ENCODE measurements at regions not wholly inside any gene's neighbourhood (a gene's known extent, or its start where the extent isn't known, plus 50 kb on each side); places are given as distances from the start of the nearest gene placed in this dataset.

GRCh38 chr20:6993011-6993410 is 225.5 kb downstream of the BMP2 start:
- CTCF ChIA-PET, result no interaction called here
- POLR2A ChIA-PET, result no interaction called here
- no peak for DNase-seq (ENCODE audit: extremely low spot score)
- TF ChIP-seq LEF1 (IDR thresholded peaks at IDR 0.05; ENCODE audit: borderline replicate concordance) (no peak), ARNT (IDR thresholded peaks at IDR 0.05) (no peak), FOXA1 (IDR thresholded peaks at IDR 0.05) (no peak), FOXM1 (IDR thresholded peaks at IDR 0.05; ENCODE audit: borderline replicate concordance) (no peak), L3MBTL2 (conservative IDR thresholded peaks at IDR 0.05) (no peak), HDGF (IDR thresholded peaks at IDR 0.05; ENCODE audit: borderline replicate concordance) (no peak), CTBP1 (IDR thresholded peaks at IDR 0.05; ENCODE audit: borderline replicate concordance) (no peak)
- TF ChIP-seq, protein P1, sequence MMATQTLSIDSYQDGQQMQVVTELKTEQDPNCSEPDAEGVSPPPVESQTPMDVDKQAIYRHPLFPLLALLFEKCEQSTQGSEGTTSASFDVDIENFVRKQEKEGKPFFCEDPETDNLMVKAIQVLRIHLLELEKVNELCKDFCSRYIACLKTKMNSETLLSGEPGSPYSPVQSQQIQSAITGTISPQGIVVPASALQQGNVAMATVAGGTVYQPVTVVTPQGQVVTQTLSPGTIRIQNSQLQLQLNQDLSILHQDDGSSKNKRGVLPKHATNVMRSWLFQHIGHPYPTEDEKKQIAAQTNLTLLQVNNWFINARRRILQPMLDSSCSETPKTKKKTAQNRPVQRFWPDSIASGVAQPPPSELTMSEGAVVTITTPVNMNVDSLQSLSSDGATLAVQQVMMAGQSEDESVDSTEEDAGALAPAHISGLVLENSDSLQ (IDR thresholded peaks at IDR 0.05), result no peak

DNA sequence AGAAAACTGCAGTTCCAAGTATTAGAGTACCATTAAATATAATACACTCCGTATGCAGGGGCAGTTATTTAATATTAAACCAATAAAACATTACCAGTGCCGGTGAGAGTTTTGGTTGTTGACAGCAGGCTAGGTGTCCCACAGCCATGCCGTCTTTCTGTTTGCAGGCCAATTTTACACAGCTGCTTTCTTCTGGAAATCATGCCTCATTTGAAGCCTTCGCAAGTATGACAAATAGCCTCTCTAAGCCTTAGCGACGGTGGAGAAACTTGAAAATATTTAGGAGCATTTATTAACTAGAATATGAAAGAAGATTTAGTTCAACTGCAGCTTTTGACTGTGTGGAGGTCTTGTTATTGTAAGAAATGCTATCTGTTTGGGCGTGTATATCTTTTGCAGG is 226.0 kb downstream of the BMP2 start:
- ChIA-PET POLR2A (no interaction called here), CTCF (no interaction called here)
- DNase-seq (ENCODE audit: extremely low spot score), result no peak
- no peak for TF ChIP-seq BHLHE40 (IDR thresholded peaks at IDR 0.05; ENCODE audit: borderline replicate concordance)
- TF ChIP-seq SP1 (IDR thresholded peaks at IDR 0.05), result no peak
- TF ChIP-seq L3MBTL2 (conservative IDR thresholded peaks at IDR 0.05), result no peak
- no peak for TF ChIP-seq SUZ12 (IDR thresholded peaks at IDR 0.05)
- TF ChIP-seq FOXM1 (IDR thresholded peaks at IDR 0.05; ENCODE audit: borderline replicate concordance), result no peak
- TF ChIP-seq CTBP1 (IDR thresholded peaks at IDR 0.05; ENCODE audit: borderline replicate concordance), result no peak
- no peak for TF ChIP-seq HDGF (IDR thresholded peaks at IDR 0.05; ENCODE audit: borderline replicate concordance)
- TF ChIP-seq, protein P1 (IDR thresholded peaks at IDR 0.05), result no peak

DNA sequence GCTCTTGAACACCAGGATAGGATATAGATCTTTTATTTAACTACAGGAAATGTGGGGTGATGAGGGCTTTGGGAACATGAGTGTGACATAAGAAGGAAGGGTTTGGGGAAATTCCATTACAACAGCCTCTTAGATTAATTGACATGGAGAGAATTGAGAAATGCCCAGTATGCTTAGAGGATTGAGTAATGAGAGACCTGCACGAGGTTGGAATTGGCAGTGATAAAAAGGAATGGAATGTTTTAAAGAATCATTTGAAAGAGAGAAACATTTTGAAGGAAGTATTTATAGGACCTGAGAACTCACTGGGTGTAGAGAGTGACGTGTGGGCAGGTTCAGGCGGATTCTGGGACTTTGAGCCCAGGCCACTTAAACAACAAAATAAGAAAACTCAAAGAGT is 227.0 kb downstream of the BMP2 start:
- DNase-seq (ENCODE audit: extremely low spot score), result no peak
- ChIA-PET POLR2A (no interaction called here), CTCF (no interaction called here)
- TF ChIP-seq ZNF384 (IDR thresholded peaks at IDR 0.05) (no peak), L3MBTL2 (conservative IDR thresholded peaks at IDR 0.05) (no peak), ARNT (IDR thresholded peaks at IDR 0.05) (no peak), FOXM1 (IDR thresholded peaks at IDR 0.05; ENCODE audit: borderline replicate concordance) (no peak), FOXA1 (IDR thresholded peaks at IDR 0.05) (no peak), SP1 (IDR thresholded peaks at IDR 0.05) (no peak), CTBP1 (IDR thresholded peaks at IDR 0.05; ENCODE audit: borderline replicate concordance) (no peak), NFRKB (IDR thresholded peaks at IDR 0.05) (no peak), ELF4 (IDR thresholded peaks at IDR 0.05) (no peak), TARDBP (IDR thresholded peaks at IDR 0.05) (no peak), LEF1 (IDR thresholded peaks at IDR 0.05; ENCODE audit: borderline replicate concordance) (no peak), SUZ12 (IDR thresholded peaks at IDR 0.05) (no peak), FOXK2 (IDR thresholded peaks at IDR 0.05) (no peak), BHLHE40 (IDR thresholded peaks at IDR 0.05; ENCODE audit: borderline replicate concordance) (no peak), HDGF (IDR thresholded peaks at IDR 0.05; ENCODE audit: borderline replicate concordance) (no peak)
- TF ChIP-seq, protein P1 (IDR thresholded peaks at IDR 0.05), result no peak

- no peak for DNase-seq (ENCODE audit: extremely low spot score)
- POLR2A ChIA-PET, result interaction anchor here (0.6 kb wide), 1 partner anchor 38 kb away, joined by 3 read pairs; no protein-coding TSS in a partner anchor
- TF ChIP-seq FOXA1 (IDR thresholded peaks at IDR 0.05), result no peak
- no peak for TF ChIP-seq CTBP1 (IDR thresholded peaks at IDR 0.05; ENCODE audit: borderline replicate concordance)
- no peak for TF ChIP-seq SUZ12 (IDR thresholded peaks at IDR 0.05)
- no peak for TF ChIP-seq FOXM1 (IDR thresholded peaks at IDR 0.05; ENCODE audit: borderline replicate concordance)
- no peak for TF ChIP-seq ELF4 (IDR thresholded peaks at IDR 0.05)
- TF ChIP-seq BHLHE40 (IDR thresholded peaks at IDR 0.05; ENCODE audit: borderline replicate concordance), result no peak
- TF ChIP-seq LEF1 (IDR thresholded peaks at IDR 0.05; ENCODE audit: borderline replicate concordance), result no peak
- no peak for TF ChIP-seq HDGF (IDR thresholded peaks at IDR 0.05; ENCODE audit: borderline replicate concordance)
- TF ChIP-seq TARDBP (IDR thresholded peaks at IDR 0.05), result no peak
- TF ChIP-seq ARNT (IDR thresholded peaks at IDR 0.05), result no peak
- TF ChIP-seq L3MBTL2 (conservative IDR thresholded peaks at IDR 0.05), result no peak
- no peak for TF ChIP-seq SP1 (IDR thresholded peaks at IDR 0.05)
- TF ChIP-seq FOXK2 (IDR thresholded peaks at IDR 0.05), result no peak
- no peak for TF ChIP-seq NFRKB (IDR thresholded peaks at IDR 0.05)
- CTCF ChIA-PET, result no interaction called here
Measured at GRCh38 chr20:6998909-6999308, 231.4 kb downstream of the BMP2 start.

DNA sequence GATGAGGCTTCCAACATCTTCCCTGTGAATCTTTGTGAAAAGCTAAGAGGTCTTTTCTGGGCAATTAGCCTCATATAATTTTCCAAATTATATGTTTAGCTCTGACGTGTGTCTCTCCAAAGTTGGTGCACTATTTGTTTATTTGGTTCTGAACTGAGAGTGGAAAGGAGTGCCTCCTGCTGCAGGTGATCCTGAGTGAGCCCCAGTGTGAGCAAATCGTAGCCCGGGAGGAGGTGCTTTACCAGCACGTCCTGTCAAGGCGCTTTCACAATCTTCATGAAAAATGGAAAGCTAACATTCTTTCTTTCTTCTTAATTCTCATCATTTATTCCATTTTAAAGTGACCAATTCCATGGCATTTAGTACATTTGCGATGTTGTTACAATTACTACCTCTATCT is 231.9 kb downstream of the BMP2 start:
- no peak for TF ChIP-seq FOXK2 (IDR thresholded peaks at IDR 0.05)
- no peak for TF ChIP-seq BHLHE40 (IDR thresholded peaks at IDR 0.05; ENCODE audit: borderline replicate concordance)
- TF ChIP-seq ARNT (IDR thresholded peaks at IDR 0.05), result no peak
- DNase-seq (ENCODE audit: extremely low spot score), result no peak
- CTCF ChIA-PET, result no interaction called here
- POLR2A ChIA-PET, result interaction anchor here (0.6 kb wide), 1 partner anchor 37 kb away, joined by 3 read pairs; no protein-coding TSS in a partner anchor

DNA sequence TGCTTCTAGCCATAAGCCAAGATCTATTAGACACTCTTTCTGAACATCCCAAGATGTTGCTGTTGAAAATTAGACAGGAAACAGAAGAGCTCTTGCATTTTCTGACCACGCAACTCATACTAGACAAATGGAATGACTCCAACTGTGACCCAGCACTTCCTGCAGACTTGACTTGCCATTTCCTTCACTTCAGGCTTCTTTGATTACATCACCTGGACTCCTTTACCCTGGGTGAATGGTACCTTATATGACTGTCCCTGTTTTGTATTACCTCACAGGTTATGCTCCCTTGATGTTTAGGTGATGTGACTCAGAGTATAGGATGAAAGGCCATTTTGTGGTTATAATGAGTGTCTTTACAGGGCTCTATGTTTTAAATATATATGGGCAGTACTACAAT is 236.1 kb downstream of the BMP2 start:
- ChIA-PET CTCF (no interaction called here), POLR2A (no interaction called here)
- TF ChIP-seq FOXK2 (IDR thresholded peaks at IDR 0.05) (no peak), CTBP1 (IDR thresholded peaks at IDR 0.05; ENCODE audit: borderline replicate concordance) (no peak), LEF1 (IDR thresholded peaks at IDR 0.05; ENCODE audit: borderline replicate concordance) (no peak), TARDBP (IDR thresholded peaks at IDR 0.05) (no peak), L3MBTL2 (conservative IDR thresholded peaks at IDR 0.05) (no peak), SP1 (IDR thresholded peaks at IDR 0.05) (no peak), ARNT (IDR thresholded peaks at IDR 0.05) (no peak), FOXA1 (IDR thresholded peaks at IDR 0.05) (no peak), FOXM1 (IDR thresholded peaks at IDR 0.05; ENCODE audit: borderline replicate concordance) (no peak), ZNF384 (IDR thresholded peaks at IDR 0.05) (no peak)
- TF ChIP-seq, protein P1 (IDR thresholded peaks at IDR 0.05), result no peak
- no peak for DNase-seq (ENCODE audit: extremely low spot score)
